Spinal cord (tissue), 9 donors: ENCODE measurements at regions not wholly inside any gene's neighbourhood (a gene's known extent, or its start where the extent isn't known, plus 50 kb on each side); places are given as distances from the start of the nearest gene placed in this dataset.
"Not testable (repeated sequence)": the region's sequence is repeated elsewhere in the genome, so short reads cannot be mapped to it uniquely, and the experiment has no call there.

Experiments
- DNase-seq, 6 donors: peaks; one replicate each; pipeline versions ENCODE4 v3.0.0 to v3.0.0-alpha.2; 2013 to 2015; ENCODE audit warnings: low spot score in 6 of 6, low read depth in 4 of 6
- H3K27ac ChIP-seq: one replicate; pipeline ENCODE4 v1.5.1; 2013; ENCODE audit warnings: low read depth, low read length, control low read depth
- H3K27me3 ChIP-seq: one replicate; pipeline ENCODE4 v1.6.1; 2013; ENCODE audit warnings: low read length; ENCODE audit not compliant: control insufficient read depth, insufficient read depth
- H3K36me3 ChIP-seq: one replicate; pipeline ENCODE4 v1.6.1; 2013; ENCODE audit warnings: low read length; ENCODE audit not compliant: control insufficient read depth, insufficient read depth
- H3K4me1 ChIP-seq: one replicate; pipeline ENCODE4 v1.6.1; 2013; ENCODE audit warnings: low read length; ENCODE audit not compliant: control insufficient read depth, insufficient read depth
- H3K4me3 ChIP-seq: one replicate; pipeline ENCODE4 v1.5.1; 2013; ENCODE audit warnings: low read depth, low read length, control low read depth
- H3K9me3 ChIP-seq: one replicate; pipeline ENCODE4 v1.6.1; 2013; ENCODE audit warnings: low read length; ENCODE audit not compliant: control insufficient read depth, insufficient read depth
- WGBS: methylation state at CpG from one replicate; pipeline ENCODE4 v1.1.5; 2013; ENCODE audit warnings: missing lambda C conversion rate; ENCODE audit not compliant: insufficient coverage; 5-methylcytosine and 5-hydroxymethylcytosine counted together
- donor health status: healthy.

GRCh38 chr1:199836430-199836829, 191.1 kb upstream of the NR5A2 start:
- Histone ChIP-seq H3K27me3 (no peaks in the 10 kb centered on the region), H3K9me3 (no peaks in the 10 kb centered on the region), H3K4me1 (no peaks in the 10 kb centered on the region), H3K4me3 (no peak overlapping the region), H3K27ac (no peak overlapping the region), H3K36me3 (no peaks in the 10 kb centered on the region)
- WGBS: 89% methylated on average over 1 of the region's 2 CpGs
- DNase-seq: no peak

GRCh38 chr1:199837321-199837720, 190.2 kb upstream of the NR5A2 start:
- Histone ChIP-seq H3K36me3 (no peaks in the 10 kb centered on the region), H3K27me3 (no peaks in the 10 kb centered on the region), H3K27ac (no peak overlapping the region), H3K4me3 (no peak overlapping the region), H3K4me1 (no peaks in the 10 kb centered on the region), H3K9me3 (no peaks in the 10 kb centered on the region)
- DNase-seq: no peak
- 100% methylated on average over 1 of the region's 1 CpG for WGBS

- not testable (repeated sequence) for H3K27ac ChIP-seq, H3K4me3 ChIP-seq, H3K4me1 ChIP-seq, DNase-seq, H3K9me3 ChIP-seq, H3K36me3 ChIP-seq, H3K27me3 ChIP-seq
- WGBS: 90% methylated on average over 2 of the region's 8 CpGs
Measured at GRCh38 chr1:199839608-199840007, 187.9 kb upstream of the NR5A2 start.

- not testable (repeated sequence) for H3K4me1 ChIP-seq, H3K27me3 ChIP-seq, H3K36me3 ChIP-seq, H3K27ac ChIP-seq, DNase-seq, H3K4me3 ChIP-seq, H3K9me3 ChIP-seq
- no CpG with 5 or more reads among the region's 2 CpGs for WGBS
Measured at GRCh38 chr1:199843096-199843495, 184.4 kb upstream of the NR5A2 start.

- no peak overlapping the region for H3K4me3 ChIP-seq
- no peak for DNase-seq
- H3K36me3 ChIP-seq: no peaks in the 10 kb centered on the region
- WGBS: 25% methylated on average over 1 of the region's 2 CpGs
- H3K9me3 ChIP-seq: no peaks in the 10 kb centered on the region
- no peaks in the 10 kb centered on the region for H3K27me3 ChIP-seq
- H3K27ac ChIP-seq: no peak overlapping the region
- H3K4me1 ChIP-seq: no peaks in the 10 kb centered on the region
Measured at GRCh38 chr1:199843861-199844260, 183.6 kb upstream of the NR5A2 start.

GRCh38 chr1:199847021-199847420, 180.5 kb upstream of the NR5A2 start:
- no peak for DNase-seq
- no peaks in the 10 kb centered on the region for H3K36me3 ChIP-seq
- no peaks in the 10 kb centered on the region for H3K9me3 ChIP-seq
- H3K4me3 ChIP-seq: no peak overlapping the region
- no peaks in the 10 kb centered on the region for H3K4me1 ChIP-seq
- H3K27ac ChIP-seq: no peak overlapping the region
- no peaks in the 10 kb centered on the region for H3K27me3 ChIP-seq
- WGBS: 100% methylated on average over 5 of the region's 8 CpGs

- no peaks in the 10 kb centered on the region for H3K9me3 ChIP-seq
- H3K4me1 ChIP-seq: no peaks in the 10 kb centered on the region
- H3K27ac ChIP-seq: no peak overlapping the region
- no peaks in the 10 kb centered on the region for H3K36me3 ChIP-seq
- no peak overlapping the region for H3K4me3 ChIP-seq
- DNase-seq: no peak
- H3K27me3 ChIP-seq: no peaks in the 10 kb centered on the region
- no CpG with 5 or more reads among the region's 2 CpGs for WGBS
Measured at GRCh38 chr1:199851439-199852140, 175.9 kb upstream of the NR5A2 start.

- Histone ChIP-seq H3K27me3 (no peaks in the 10 kb centered on the region), H3K4me3 (no peak overlapping the region), H3K27ac (no peak overlapping the region), H3K9me3 (no peaks in the 10 kb centered on the region), H3K36me3 (no peaks in the 10 kb centered on the region), H3K4me1 (no peaks in the 10 kb centered on the region)
- 94% methylated on average over 2 of the region's 3 CpGs for WGBS
- DNase-seq: no peak
Measured at GRCh38 chr1:199854686-199855321, 172.7 kb upstream of the NR5A2 start.

GRCh38 chr1:199855580-199855979, 171.9 kb upstream of the NR5A2 start:
- no peak overlapping the region for H3K4me3 ChIP-seq
- DNase-seq: no peak
- no peaks in the 10 kb centered on the region for H3K36me3 ChIP-seq
- H3K4me1 ChIP-seq: no peaks in the 10 kb centered on the region
- no peak overlapping the region for H3K27ac ChIP-seq
- no peaks in the 10 kb centered on the region for H3K9me3 ChIP-seq
- no CpG with 5 or more reads among the region's 4 CpGs for WGBS
- no peaks in the 10 kb centered on the region for H3K27me3 ChIP-seq

GRCh38 chr1:199856216-199856780, 171.2 kb upstream of the NR5A2 start:
- no peaks in the 10 kb centered on the region for H3K4me1 ChIP-seq
- WGBS: no CpG with 5 or more reads among the region's 4 CpGs
- DNase-seq: no peak
- no peak overlapping the region for H3K4me3 ChIP-seq
- no peak overlapping the region for H3K27ac ChIP-seq
- no peaks in the 10 kb centered on the region for H3K27me3 ChIP-seq
- no peaks in the 10 kb centered on the region for H3K36me3 ChIP-seq
- no peaks in the 10 kb centered on the region for H3K9me3 ChIP-seq
